ENCODE measurements at regions not wholly inside any gene's neighbourhood (a gene's known extent, or its start where the extent isn't known, plus 50 kb on each side); places are given as distances from the start of the nearest gene placed in this dataset.

DNA sequence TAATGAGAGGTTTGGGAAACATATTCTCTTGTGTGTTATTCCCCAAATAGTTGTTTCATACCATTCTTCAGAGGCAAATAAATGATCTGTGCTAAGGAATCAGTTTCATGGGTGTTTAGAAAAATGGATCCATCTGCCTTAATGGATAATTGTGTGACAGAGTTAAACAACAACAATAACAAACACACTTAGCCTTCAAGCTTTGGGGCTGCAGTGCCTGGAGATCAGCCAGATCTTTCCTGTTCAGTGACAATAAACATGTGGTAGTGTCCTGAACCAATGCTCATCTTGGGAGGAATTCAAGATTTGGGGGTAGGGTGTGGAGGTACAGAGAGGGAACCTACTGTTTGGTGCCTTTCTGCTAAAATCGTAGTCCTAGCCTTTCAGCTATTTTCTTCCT lies 93.7 kb upstream of the PRICKLE1 start:
- H3K79me2 ChIP-seq (ENCODE audit: control insufficient read depth, insufficient read depth, low read length): no peaks in the 10 kb centered on the region
- dilution Hi-C loops (cut with MboI; ENCODE audit: extremely low pct_ligation_motif_present, low sequenced_read_pairs): no loop called here

GRCh38 chr12:42679466-42679865 lies 89.9 kb upstream of the PRICKLE1 start:
- no peaks in the 10 kb centered on the region for H3K9me1 ChIP-seq (ENCODE audit: control insufficient read depth, extremely low read depth, insufficient read depth, low read length)
- dilution Hi-C loops (cut with MboI; ENCODE audit: extremely low pct_ligation_motif_present, low sequenced_read_pairs): no loop called here
- H4K20me1 ChIP-seq (ENCODE audit: control insufficient read depth, extremely low read depth, insufficient read depth, low read length): no peaks in the 10 kb centered on the region
- no peak for TF ChIP-seq CTCF (optimal IDR thresholded peaks at IDR 0.05 in 1 of 3, IDR thresholded peaks at IDR 0.05 in 1 of 3, conservative IDR thresholded peaks at IDR 0.05 in 1 of 3; ENCODE audit: extremely low read depth in 1 of 3, insufficient read depth in 2 of 3, low read length in 3 of 3)
- no peak for TF ChIP-seq EZH2 (IDR thresholded peaks at IDR 0.05; ENCODE audit: low read length)
- no peaks in the 10 kb centered on the region for H3K79me2 ChIP-seq (ENCODE audit: control insufficient read depth, insufficient read depth, low read length)
- DNase-seq (ENCODE audit: low read depth, low spot score) (no peak), FAIRE-seq (no peak)
- H3K4me2 ChIP-seq (ENCODE audit: control insufficient read depth, extremely low read depth, insufficient read depth, low read depth, low read length): no peak overlapping the region
- peaks cover 1% of the 10 kb centered on the region for H3K4me1 ChIP-seq (ENCODE audit: control insufficient read depth, extremely low read depth, insufficient read depth, low read length)
- no peak overlapping the region for H3K9ac ChIP-seq (ENCODE audit: control insufficient read depth, extremely low read depth, insufficient read depth, low read length)
- H3K4me3 ChIP-seq (ENCODE audit: control insufficient read depth in 2 of 3, extremely low read depth in 1 of 3, insufficient read depth in 2 of 3, low read depth in 1 of 3, low read length in 3 of 3): no peak overlapping the region
- no peak overlapping the region for H3K27ac ChIP-seq (ENCODE audit: control insufficient read depth, insufficient read depth, low read length)
- no peaks in the 10 kb centered on the region for H3K27me3 ChIP-seq (ENCODE audit: control insufficient read depth, extremely low read depth, insufficient read depth, low read length)
- H3K36me3 ChIP-seq (ENCODE audit: control insufficient read depth in 2 of 2, extremely low read depth in 1 of 2, insufficient read depth in 2 of 2, low read length in 2 of 2): no peaks in the 10 kb centered on the region
- no peaks in the 10 kb centered on the region for H3K9me3 ChIP-seq (ENCODE audit: control insufficient read depth, low read depth, low read length)
- no peak overlapping the region for H2AFZ ChIP-seq (ENCODE audit: control insufficient read depth, low read length)

More for the DNA sequence above, 93.7 kb upstream of the PRICKLE1 start:
- DNase-seq (ENCODE audit: low read depth, low spot score): no peak
- no peak overlapping the region for H3K4me2 ChIP-seq (ENCODE audit: control insufficient read depth, extremely low read depth, insufficient read depth, low read depth, low read length)
- no peaks in the 10 kb centered on the region for H3K27me3 ChIP-seq (ENCODE audit: control insufficient read depth, extremely low read depth, insufficient read depth, low read length)
- no peaks in the 10 kb centered on the region for H3K36me3 ChIP-seq (ENCODE audit: control insufficient read depth in 2 of 2, extremely low read depth in 1 of 2, insufficient read depth in 2 of 2, low read length in 2 of 2)
- H2AFZ ChIP-seq (ENCODE audit: control insufficient read depth, low read length): no peak overlapping the region
- H3K9ac ChIP-seq (ENCODE audit: control insufficient read depth, extremely low read depth, insufficient read depth, low read length): no peak overlapping the region
- H3K27ac ChIP-seq (ENCODE audit: control insufficient read depth, insufficient read depth, low read length): no peak overlapping the region
- no peaks in the 10 kb centered on the region for H3K9me1 ChIP-seq (ENCODE audit: control insufficient read depth, extremely low read depth, insufficient read depth, low read length)
- no peak overlapping the region for H3K4me3 ChIP-seq (ENCODE audit: control insufficient read depth in 2 of 3, extremely low read depth in 1 of 3, insufficient read depth in 2 of 3, low read depth in 1 of 3, low read length in 3 of 3)
- peaks cover 8% of the 10 kb centered on the region for H3K4me1 ChIP-seq (ENCODE audit: control insufficient read depth, extremely low read depth, insufficient read depth, low read length)
- H3K9me3 ChIP-seq (ENCODE audit: control insufficient read depth, low read depth, low read length): no peaks in the 10 kb centered on the region
- no peaks in the 10 kb centered on the region for H4K20me1 ChIP-seq (ENCODE audit: control insufficient read depth, extremely low read depth, insufficient read depth, low read length)
- no peak for FAIRE-seq
- TF ChIP-seq CTCF (optimal IDR thresholded peaks at IDR 0.05 in 1 of 3, IDR thresholded peaks at IDR 0.05 in 1 of 3, conservative IDR thresholded peaks at IDR 0.05 in 1 of 3; ENCODE audit: extremely low read depth in 1 of 3, insufficient read depth in 2 of 3, low read length in 3 of 3) (no peak), EZH2 (IDR thresholded peaks at IDR 0.05; ENCODE audit: low read length) (no peak)

Data from keratinocyte (primary cell).